ENCODE measurements at regions not wholly inside any gene's neighbourhood (a gene's known extent, or its start where the extent isn't known, plus 50 kb on each side); places are given as distances from the start of the nearest gene placed in this dataset.

DNA sequence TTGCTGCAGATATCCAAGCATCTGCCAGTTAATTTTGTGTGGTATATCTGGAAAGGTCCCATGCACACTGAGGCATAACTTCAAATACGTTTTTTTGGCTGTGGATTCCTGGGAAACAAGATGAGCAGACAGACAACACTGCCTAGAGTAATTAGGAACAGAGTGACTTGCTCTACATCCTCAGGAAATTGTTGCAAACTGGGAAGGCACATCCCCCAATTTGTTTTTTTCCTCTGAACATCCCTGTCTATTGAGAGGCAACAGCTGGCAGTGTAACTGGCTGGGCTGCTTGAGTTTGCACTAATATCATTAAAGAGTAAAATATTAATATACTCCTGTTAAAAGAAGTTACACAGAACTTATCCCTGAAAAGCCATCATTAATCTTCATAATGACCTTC lies 207.7 kb upstream of the SLIT2 start:
- 24 to 50% methylated on average over 1 of the region's 1 CpG for WGBS, 2 donors
- H3K27me3 ChIP-seq, result no peaks in the 10 kb centered on the region

GRCh38 chr4:20042769-20043168 lies 208.9 kb upstream of the SLIT2 start:
- no peak for DNase-seq
- TF ChIP-seq POLR2A (IDR thresholded peaks at IDR 0.05) (no peak), CTCF (IDR thresholded peaks at IDR 0.05) (no peak)
- intact Hi-C loops (cut with DNase I; ENCODE audit: low total_unique reads), result no loop called here
- Histone ChIP-seq H3K4me1 (no peaks in the 10 kb centered on the region), H3K4me3 (no peak overlapping the region), H3K9me3 (no peaks in the 10 kb centered on the region), H3K36me3 (ENCODE audit: low read depth, missing control alignments) (no peaks in the 10 kb centered on the region), H3K27me3 (no peaks in the 10 kb centered on the region), H3K27ac (no peak overlapping the region)
- WGBS, 2 donors, result 82 to 85% methylated on average over 4 of the region's 4 CpGs

More for the DNA sequence above, 207.7 kb upstream of the SLIT2 start:
- Histone ChIP-seq H3K27ac (no peak overlapping the region), H3K4me3 (no peak overlapping the region), H3K4me1 (no peaks in the 10 kb centered on the region), H3K36me3 (ENCODE audit: low read depth, missing control alignments) (no peaks in the 10 kb centered on the region), H3K9me3 (no peaks in the 10 kb centered on the region)
- no peak for TF ChIP-seq CTCF (IDR thresholded peaks at IDR 0.05)
- TF ChIP-seq POLR2A (IDR thresholded peaks at IDR 0.05), result no peak
- no peak for DNase-seq
- intact Hi-C loops (cut with DNase I; ENCODE audit: low total_unique reads), result no loop called here

DNA sequence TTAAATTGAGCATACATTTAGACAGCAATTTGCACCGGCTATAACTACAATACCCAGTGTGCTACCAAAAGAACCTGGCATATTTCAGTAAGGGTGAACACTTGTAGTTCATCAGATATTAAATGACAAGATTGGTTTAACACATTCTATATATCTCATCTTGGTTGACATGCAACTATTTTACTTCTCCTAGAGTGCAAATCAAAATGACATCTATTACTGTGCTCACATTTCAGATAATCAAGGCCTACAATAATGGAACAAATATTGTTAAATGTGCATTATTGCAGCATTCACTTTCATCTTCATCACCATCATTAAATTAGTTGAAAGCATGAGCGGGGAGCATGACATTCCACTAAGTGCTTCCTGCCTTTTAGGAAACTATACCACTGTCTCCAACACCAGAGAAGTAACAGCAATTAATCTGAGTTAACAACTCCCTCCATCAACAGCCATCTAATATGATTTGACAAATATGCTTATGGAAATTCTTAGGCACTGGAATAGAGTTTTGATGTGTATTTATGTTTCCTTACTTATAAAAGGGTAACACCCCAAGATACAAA lies 209.8 kb upstream of the SLIT2 start:
- no peaks in the 10 kb centered on the region for H3K9me3 ChIP-seq
- DNase-seq, result no peak
- no peaks in the 10 kb centered on the region for H3K27me3 ChIP-seq
- WGBS, 2 donors, result 92 to 93% methylated on average over 2 of the region's 2 CpGs
- TF ChIP-seq CTCF (IDR thresholded peaks at IDR 0.05) (no peak), POLR2A (IDR thresholded peaks at IDR 0.05) (no peak)
- H3K27ac ChIP-seq, result no peak overlapping the region
- H3K4me1 ChIP-seq, result no peaks in the 10 kb centered on the region
- no peak overlapping the region for H3K4me3 ChIP-seq
- intact Hi-C loops (cut with DNase I; ENCODE audit: low total_unique reads), result no loop called here
- no peaks in the 10 kb centered on the region for H3K36me3 ChIP-seq (ENCODE audit: low read depth, missing control alignments)

DNA sequence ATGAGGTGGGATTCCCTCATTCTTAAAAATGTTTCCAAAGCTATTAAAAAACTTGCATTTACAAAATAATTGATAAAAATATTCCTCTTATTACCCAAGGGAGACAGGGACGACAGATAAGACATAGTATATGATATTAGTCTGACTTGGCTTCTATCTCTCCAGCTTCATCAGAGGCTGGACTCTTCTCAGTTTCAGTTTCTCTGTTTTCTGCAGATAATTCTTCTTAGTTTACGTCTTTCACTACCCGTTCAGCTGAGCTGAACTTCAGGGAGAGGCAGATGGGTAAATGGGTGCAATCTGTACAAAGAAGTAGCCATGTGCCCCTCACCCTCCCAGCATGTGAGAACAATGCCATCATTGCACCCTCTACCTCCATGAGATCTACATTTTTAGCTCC lies 214.0 kb upstream of the SLIT2 start:
- intact Hi-C loops (cut with DNase I; ENCODE audit: low total_unique reads), result no loop called here
- no peaks in the 10 kb centered on the region for H3K27me3 ChIP-seq
- no peaks in the 10 kb centered on the region for H3K4me1 ChIP-seq
- no peaks in the 10 kb centered on the region for H3K36me3 ChIP-seq (ENCODE audit: low read depth, missing control alignments)
- H3K27ac ChIP-seq, result no peak overlapping the region
- no peak overlapping the region for H3K4me3 ChIP-seq
- TF ChIP-seq CTCF (IDR thresholded peaks at IDR 0.05), result no peak
- no peak for TF ChIP-seq POLR2A (IDR thresholded peaks at IDR 0.05)
- no peaks in the 10 kb centered on the region for H3K9me3 ChIP-seq
- 44 to 49% methylated on average over 3 of the region's 3 CpGs for WGBS, 2 donors
- no peak for DNase-seq

DNA sequence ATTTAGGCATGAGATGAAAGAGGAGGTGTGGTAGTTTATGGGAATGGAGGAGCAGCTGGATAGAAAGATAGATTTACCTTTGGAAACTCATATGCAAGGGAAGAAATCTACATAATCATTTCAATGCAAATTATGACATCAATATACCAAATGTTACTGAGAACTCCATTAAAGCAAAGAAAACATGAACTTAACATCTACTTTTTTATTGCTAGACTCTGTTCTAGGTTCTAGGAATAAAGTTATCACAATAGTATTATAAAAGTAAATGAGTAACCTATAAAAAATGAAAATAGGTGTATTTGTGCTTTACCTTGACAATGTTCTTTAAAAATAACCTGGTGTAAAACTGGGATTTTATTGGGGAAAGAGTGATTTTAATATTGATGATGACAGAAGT lies 221.6 kb upstream of the SLIT2 start:
- no peaks in the 10 kb centered on the region for H3K36me3 ChIP-seq (ENCODE audit: low read depth, missing control alignments)
- no peak for DNase-seq
- no peak overlapping the region for H3K27ac ChIP-seq
- H3K4me1 ChIP-seq, result no peaks in the 10 kb centered on the region
- no peaks in the 10 kb centered on the region for H3K9me3 ChIP-seq
- TF ChIP-seq POLR2A (IDR thresholded peaks at IDR 0.05), result no peak
- no peak for TF ChIP-seq CTCF (IDR thresholded peaks at IDR 0.05)
- H3K4me3 ChIP-seq, result no peak overlapping the region
- intact Hi-C loops (cut with DNase I; ENCODE audit: low total_unique reads), result no loop called here
- no peaks in the 10 kb centered on the region for H3K27me3 ChIP-seq

All from testis (tissue), 2 donors.